H7 (cell line): ENCODE measurements at regions not wholly inside any gene's neighbourhood (a gene's known extent, or its start where the extent isn't known, plus 50 kb on each side); places are given as distances from the start of the nearest gene placed in this dataset.

ENCODE experiments used
- DNase-seq: peaks from one replicate; pipeline ENCODE4 v3.0.0; 2012
- H3K27me3 ChIP-seq: 2 replicates; pipeline ENCODE4 v1.6.0; 2011; ENCODE audit warnings: mild to moderate bottlenecking, low read length; ENCODE audit not compliant: control insufficient read depth, insufficient read depth
- H3K36me3 ChIP-seq: replicated peaks from 2 replicates; pipeline ENCODE4 v1.5.1; 2011; ENCODE audit warnings: low read length; ENCODE audit not compliant: control insufficient read depth, insufficient read depth
- H3K4me3 ChIP-seq: 2 replicates; pipeline ENCODE4 v1.5.1; 2011; ENCODE audit warnings: low read depth, mild to moderate bottlenecking, control low read depth, low read length, moderate library complexity; ENCODE audit not compliant: insufficient read depth

- no peak for DNase-seq
- Histone ChIP-seq H3K36me3 (no peaks in the 10 kb centered on the region), H3K4me3 (no peak overlapping the region), H3K27me3 (no peaks in the 10 kb centered on the region)
These were observed 280.7 kb upstream of the ATP5MC3 start for GRCh38 chr2:175462246-175462645.

DNA sequence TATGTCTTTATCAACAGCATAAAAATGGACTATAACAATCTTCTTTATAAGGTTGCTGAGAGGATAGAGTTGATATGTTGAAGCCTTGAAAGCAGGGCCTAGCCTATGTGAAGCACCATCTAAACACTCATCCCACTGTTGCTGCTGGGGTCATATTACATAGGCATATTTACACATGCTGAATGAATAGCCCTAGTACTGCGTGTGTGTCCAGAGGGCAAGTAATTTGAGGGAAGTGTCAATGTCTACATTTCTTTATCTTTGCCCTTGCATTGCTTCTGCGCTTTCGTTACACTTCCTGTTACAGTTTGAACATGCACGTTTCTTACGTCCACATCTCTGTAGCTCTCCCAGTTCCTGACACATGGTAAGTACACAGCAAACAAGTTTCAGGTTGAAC lies 280.3 kb upstream of the ATP5MC3 start:
- no peaks in the 10 kb centered on the region for H3K27me3 ChIP-seq
- H3K36me3 ChIP-seq, result no peaks in the 10 kb centered on the region
- no peak for DNase-seq
- H3K4me3 ChIP-seq, result no peak overlapping the region

DNA sequence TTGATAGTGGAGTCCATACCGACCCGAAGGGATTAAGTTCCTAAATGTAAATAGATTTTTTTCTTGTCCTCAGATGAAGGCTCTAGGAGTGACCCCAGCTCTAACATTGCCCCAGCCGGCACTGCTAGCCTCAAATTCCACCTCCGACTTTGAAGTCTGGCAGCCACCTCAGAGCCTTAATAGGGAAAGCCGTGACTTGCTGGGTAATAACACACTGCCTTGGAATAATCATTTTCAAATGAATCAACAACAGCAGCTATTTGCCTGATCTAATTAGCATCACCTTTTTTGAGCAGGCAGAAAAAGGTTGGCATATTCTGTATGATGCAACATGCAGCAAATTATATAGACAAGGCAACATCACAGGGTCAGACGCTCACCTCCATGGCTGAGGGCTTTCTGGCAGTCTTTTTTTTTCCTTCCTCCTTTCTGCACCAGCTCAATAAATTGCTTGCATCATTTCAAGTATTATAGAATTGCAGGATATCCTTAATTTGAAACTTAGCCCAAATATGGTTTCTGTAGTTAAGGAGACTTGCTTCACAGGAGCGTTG lies 276.5 kb upstream of the ATP5MC3 start:
- no peaks in the 10 kb centered on the region for H3K36me3 ChIP-seq
- no peak for DNase-seq
- H3K27me3 ChIP-seq, result no peaks in the 10 kb centered on the region
- H3K4me3 ChIP-seq, result no peak overlapping the region

- Histone ChIP-seq H3K36me3 (no peaks in the 10 kb centered on the region), H3K4me3 (no peak overlapping the region), H3K27me3 (no peaks in the 10 kb centered on the region)
- no peak for DNase-seq
These were observed 273.5 kb upstream of the ATP5MC3 start for GRCh38 chr2:175454953-175455389.

GRCh38 chr2:175450029-175450760 lies 268.7 kb upstream of the ATP5MC3 start:
- H3K4me3 ChIP-seq, result no peak overlapping the region
- no peak for DNase-seq
- H3K36me3 ChIP-seq, result no peaks in the 10 kb centered on the region
- no peaks in the 10 kb centered on the region for H3K27me3 ChIP-seq

DNA sequence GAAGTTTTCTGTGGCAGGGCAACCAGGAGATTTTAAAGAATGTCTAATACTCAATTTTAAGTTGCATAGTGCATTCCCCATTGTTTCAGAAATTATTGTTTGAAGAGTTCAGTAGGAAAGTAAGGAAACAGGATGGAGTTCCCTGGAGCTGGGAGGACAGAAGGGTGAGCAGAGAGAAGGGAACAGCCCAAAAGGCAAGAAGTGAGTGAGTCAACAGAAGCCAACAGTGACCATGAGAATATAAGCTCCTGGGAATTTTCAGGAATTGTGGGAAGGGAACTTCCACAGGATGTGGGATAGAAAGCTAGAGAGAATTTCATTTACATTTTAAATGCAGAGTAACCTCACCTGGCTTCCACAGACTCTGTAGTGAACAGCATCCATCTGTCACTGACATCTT lies 268.1 kb upstream of the ATP5MC3 start:
- no peak for DNase-seq
- Histone ChIP-seq H3K36me3 (no peaks in the 10 kb centered on the region), H3K27me3 (no peaks in the 10 kb centered on the region), H3K4me3 (no peak overlapping the region)

GRCh38 chr2:175446201-175446600 lies 264.7 kb upstream of the ATP5MC3 start:
- H3K4me3 ChIP-seq, result no peak overlapping the region
- no peak for DNase-seq
- H3K27me3 ChIP-seq, result no peaks in the 10 kb centered on the region
- no peaks in the 10 kb centered on the region for H3K36me3 ChIP-seq

- DNase-seq, result no peak
- Histone ChIP-seq H3K27me3 (no peaks in the 10 kb centered on the region), H3K36me3 (no peaks in the 10 kb centered on the region), H3K4me3 (no peak overlapping the region)
These were observed 263.8 kb upstream of the ATP5MC3 start for GRCh38 chr2:175445281-175445680.

DNA sequence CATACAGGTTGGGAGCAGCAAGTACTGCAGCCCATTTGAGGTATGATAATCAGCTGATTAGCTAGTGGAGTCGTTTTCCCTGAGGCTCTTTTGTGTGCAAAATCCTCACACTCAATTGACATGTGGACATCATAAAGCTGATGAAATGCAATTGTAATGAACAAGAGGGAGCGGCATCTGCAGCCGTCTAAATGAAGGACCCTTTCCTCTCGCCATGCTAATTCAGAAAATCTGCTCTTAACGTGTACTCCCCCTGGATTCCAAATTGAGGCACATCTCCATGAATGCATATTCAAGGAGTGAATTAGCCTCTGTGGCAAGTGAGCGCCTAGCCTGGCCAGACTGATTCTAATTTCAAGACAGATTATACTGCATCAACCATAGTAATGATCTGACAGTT lies 260.9 kb upstream of the ATP5MC3 start:
- no peak for DNase-seq
- H3K4me3 ChIP-seq, result no peak overlapping the region
- H3K36me3 ChIP-seq, result no peaks in the 10 kb centered on the region
- no peaks in the 10 kb centered on the region for H3K27me3 ChIP-seq

DNA sequence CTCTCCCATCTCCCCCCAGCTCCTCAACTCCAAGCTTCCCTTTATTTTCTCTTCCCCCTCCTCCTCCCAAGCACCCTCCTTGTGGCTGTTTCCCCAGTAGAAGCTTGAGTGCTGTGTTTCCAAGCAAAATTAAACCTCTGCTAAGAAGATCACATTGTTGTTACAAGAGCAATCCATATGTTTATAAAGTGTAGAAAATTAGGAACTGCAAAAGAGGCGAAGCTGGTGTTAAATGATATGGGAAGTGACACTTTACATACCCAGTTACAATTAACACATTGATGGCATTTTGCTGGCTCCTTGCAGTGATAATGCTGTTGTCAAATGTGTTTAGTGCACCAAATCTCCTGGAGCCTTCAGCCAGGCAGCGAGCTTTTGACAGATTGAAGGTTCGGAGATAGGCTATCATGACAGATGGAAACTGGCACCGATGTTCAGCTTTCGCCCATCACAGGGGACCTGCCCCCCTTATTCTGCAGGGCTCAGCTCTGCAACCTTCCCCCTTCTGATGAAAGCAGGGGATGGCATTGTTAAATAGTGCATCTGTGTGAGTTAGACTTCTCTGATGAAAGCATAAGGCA lies 259.8 kb upstream of the ATP5MC3 start:
- Histone ChIP-seq H3K36me3 (no peaks in the 10 kb centered on the region), H3K27me3 (no peaks in the 10 kb centered on the region), H3K4me3 (no peak overlapping the region)
- DNase-seq, result peak; percentile 25

DNA sequence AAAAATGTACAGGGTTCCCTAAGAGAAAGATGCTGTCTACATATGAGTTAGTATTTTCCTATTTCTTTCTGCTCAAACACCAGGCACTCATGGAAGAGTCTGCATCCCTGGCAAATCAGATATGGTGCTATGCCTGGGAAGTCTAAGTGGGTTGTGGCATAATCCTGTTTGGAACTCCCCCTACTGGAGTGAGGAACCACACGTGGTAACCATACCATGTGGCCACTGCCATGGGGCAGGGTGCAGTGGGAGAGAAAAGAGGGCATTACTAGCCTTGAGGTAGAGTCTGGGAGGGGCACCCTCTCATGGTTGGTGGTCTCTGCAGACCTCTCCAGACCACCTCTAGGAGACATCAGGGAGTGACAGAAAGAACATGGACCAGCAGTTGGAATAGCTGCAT lies 257.9 kb upstream of the ATP5MC3 start:
- no peaks in the 10 kb centered on the region for H3K36me3 ChIP-seq
- peak; percentile 27 for DNase-seq
- H3K27me3 ChIP-seq, result no peaks in the 10 kb centered on the region

GRCh38 chr2:175437167-175437566 lies 255.7 kb upstream of the ATP5MC3 start:
- no peak overlapping the region for H3K4me3 ChIP-seq
- DNase-seq, result no peak
- H3K27me3 ChIP-seq, result no peaks in the 10 kb centered on the region
- H3K36me3 ChIP-seq, result no peaks in the 10 kb centered on the region

More for the DNA sequence above, 257.9 kb upstream of the ATP5MC3 start:
- H3K4me3 ChIP-seq, result no peak overlapping the region

DNA sequence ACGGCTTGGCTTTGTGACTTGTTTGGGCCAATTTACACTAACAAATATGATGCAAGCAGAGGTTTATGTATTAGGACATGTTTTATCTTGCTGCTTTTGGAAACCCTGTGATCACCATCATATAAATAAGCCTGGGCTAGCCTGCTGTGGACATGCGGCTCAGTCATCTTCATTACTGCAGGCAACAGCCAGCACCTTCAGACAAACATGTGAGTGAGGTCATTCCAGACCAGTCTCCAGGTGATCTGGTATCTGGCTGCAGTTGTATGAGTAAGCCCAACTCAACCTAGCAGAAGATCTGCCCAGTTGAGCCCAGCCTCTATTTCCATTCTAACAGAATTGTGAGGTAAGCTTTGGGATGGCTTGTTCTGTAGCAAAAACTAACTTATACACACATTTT lies 254.6 kb upstream of the ATP5MC3 start:
- DNase-seq, result no peak

GRCh38 chr2:175435012-175435411 lies 253.5 kb upstream of the ATP5MC3 start:
- Histone ChIP-seq H3K27me3 (no peaks in the 10 kb centered on the region), H3K4me3 (no peak overlapping the region), H3K36me3 (no peaks in the 10 kb centered on the region)
- DNase-seq, result no peak

More for the DNA sequence above, 254.6 kb upstream of the ATP5MC3 start:
- Histone ChIP-seq H3K4me3 (no peak overlapping the region), H3K27me3 (no peaks in the 10 kb centered on the region), H3K36me3 (no peaks in the 10 kb centered on the region)

GRCh38 chr2:175432793-175433192 lies 251.3 kb upstream of the ATP5MC3 start:
- Histone ChIP-seq H3K4me3 (no peak overlapping the region), H3K36me3 (no peaks in the 10 kb centered on the region), H3K27me3 (no peaks in the 10 kb centered on the region)
- DNase-seq, result no peak
